Activated CD4-positive, alpha-beta T cell treated with anti-CD3 and anti-CD28 coated beads, Interleukin-2, Interleukin-6, amounts not matched to agents 100 ng/mL and 50 ng/mL, durations not matched to agents 16 hours and 8 hours (primary cell): ENCODE measurements at regions not wholly inside any gene's neighbourhood (a gene's known extent, or its start where the extent isn't known, plus 50 kb on each side); places are given as distances from the start of the nearest gene placed in this dataset.
"Not testable (repeated sequence)": the region's sequence is repeated elsewhere in the genome, so short reads cannot be mapped to it uniquely, and the experiment has no call there.

Source experiments
- DNase-seq: peaks from one replicate; pipeline ENCODE4 v3.0.0-alpha.2; 2020

DNA sequence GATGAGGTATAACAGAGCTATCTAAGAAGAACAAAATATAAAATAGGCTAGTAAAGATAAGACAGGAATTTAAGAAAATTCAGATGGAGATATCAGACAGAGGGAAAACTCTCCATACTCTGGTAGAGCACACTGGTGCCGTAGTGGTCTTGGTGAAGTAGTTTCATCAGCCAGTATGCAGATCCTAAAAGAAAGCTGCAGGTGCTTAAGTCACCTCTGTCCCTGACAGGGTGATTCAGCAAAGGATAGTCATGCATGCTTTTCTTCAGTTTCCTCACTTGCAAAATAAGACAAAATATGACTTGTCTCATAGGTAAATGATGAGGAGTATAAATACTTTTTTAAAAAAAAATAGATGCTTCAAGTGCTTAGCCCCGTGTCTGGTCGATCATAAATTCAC, 794.9 kb downstream of the TNS3 start:
- DNase-seq: no peak

- no peak for DNase-seq
Measured at GRCh38 chr7:46786221-46786954, 795.5 kb downstream of the TNS3 start.

DNA sequence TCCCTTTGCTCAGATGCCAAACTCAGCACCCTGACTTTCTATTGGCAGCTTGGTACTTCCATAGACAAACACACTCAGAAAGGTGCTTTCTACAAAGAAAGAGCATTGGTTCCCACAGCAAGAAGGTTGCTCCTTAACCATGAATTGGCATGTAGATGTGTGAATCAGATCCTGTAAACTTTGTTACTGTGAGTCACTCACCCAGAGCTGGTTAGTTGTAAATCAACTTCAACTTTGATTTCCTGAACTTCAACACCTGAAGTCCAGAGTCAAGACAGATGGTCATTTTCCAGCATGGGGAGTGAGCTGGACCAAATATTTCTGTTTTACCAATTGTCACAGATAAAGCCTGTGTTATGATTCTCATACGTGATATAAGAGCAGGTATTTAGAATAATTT, 797.2 kb downstream of the TNS3 start:
- no peak for DNase-seq

GRCh38 chr7:46781901-46782439, 799.9 kb downstream of the TNS3 start:
- no peak for DNase-seq

DNA sequence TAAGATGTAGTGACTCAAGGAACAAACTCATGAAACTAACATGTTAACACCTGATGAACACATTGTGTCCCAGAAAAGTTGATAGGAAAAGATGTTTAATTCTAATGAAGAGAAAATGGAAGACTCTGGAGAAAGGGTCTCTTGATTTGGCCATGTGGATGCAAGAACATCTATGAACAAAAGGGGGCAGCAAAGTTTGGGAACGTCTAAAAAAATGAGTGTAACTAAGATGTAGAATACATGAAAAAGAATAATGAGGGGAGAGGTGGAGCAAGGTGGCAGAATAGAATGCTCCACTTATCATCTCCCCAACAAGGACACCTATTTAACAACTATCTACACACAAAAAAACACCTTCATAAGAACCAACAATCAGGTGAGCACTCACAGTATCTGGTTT, 805.1 kb downstream of the TNS3 start:
- no peak for DNase-seq

- no peak for DNase-seq
Measured at GRCh38 chr7:46775776-46776175, 806.1 kb downstream of the TNS3 start.

GRCh38 chr7:46775020-46775419, 806.9 kb downstream of the TNS3 start:
- no peak for DNase-seq

GRCh38 chr7:46774515-46774914, 807.4 kb downstream of the TNS3 start:
- DNase-seq: no peak

DNA sequence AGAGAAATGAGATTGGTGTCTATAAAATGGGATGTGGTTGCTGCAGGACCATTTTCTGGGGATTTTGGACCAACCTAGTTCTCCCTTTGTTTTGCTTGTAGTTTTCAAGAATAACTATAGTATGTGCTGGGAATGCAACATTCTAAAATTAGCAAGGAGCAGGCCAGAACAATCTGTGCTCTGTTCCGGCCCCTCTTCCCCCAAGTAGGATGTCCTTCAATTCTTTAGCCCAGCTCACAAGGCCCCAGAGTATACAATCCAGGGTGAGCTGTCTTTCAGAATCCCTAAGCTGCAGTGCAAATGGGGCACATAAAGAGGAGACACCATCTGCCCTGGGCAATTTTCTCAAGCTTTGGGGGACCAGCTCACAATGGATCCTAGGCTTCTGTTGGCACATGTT, 809.1 kb downstream of the TNS3 start:
- DNase-seq: no peak

- no peak for DNase-seq
Measured at GRCh38 chr7:46767071-46767470, 814.8 kb downstream of the TNS3 start.

GRCh38 chr7:46764100-46764936, 817.6 kb downstream of the TNS3 start:
- no peak for DNase-seq

- no peak for DNase-seq
Measured at GRCh38 chr7:46763344-46763743, 818.6 kb downstream of the TNS3 start.

DNA sequence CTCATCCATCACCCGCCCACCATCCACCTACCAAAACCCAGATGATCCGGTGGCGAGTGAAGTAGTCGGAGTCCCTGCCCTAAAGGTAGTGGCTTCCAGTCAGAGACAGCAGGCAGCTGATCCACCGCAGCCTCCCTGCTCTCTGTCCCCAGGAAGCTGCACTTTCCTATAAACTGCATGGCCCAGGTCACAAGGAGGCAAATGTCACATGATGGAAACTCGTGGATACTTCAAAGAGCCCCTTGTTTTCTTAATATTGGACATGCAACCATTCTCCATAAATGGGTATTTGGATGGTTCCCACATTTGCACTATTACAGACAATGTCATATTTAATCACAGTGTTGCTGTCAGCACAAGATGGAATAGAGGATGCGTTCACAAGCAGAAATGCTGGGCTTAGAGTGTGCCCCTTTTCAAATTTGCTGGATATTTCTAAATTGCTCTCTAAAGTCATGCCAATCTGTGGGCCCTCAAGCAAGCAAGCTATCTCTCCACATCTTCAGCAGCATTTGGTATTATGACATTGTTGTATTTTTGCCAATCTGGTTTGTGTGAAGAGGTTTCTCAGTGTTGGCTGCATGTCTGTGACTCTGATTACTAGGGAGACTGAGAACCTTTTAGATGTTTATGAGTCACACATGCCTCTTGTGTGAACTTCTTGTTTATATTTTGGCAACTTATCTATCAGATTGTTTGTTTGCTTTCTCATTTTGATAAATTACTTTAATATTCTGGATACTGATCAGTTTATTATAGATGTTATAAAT, 822.0 kb downstream of the TNS3 start:
- DNase-seq: no peak

DNA sequence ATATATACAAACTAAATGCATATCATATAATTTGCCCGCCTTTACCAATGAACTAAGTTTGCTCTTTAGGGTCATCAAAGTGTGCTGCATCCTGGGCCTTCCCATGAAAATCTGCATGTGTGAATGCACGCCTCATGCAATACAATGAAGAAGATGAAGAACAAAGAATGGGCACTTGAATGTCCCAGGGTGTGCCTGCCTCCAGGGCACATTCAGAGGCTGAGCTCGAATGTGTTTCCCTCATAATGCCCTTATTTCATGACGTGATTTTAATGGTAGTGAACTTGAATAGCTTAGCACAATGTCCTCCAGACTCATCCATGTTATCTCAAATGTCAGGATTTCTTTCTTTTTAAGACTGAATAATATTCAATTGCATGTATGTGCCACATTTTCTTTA, 824.9 kb downstream of the TNS3 start:
- DNase-seq: no peak

- no peak for DNase-seq
Measured at GRCh38 chr7:46756256-46756655, 825.7 kb downstream of the TNS3 start.

GRCh38 chr7:46755120-46756034, 826.5 kb downstream of the TNS3 start:
- DNase-seq: no peak

DNA sequence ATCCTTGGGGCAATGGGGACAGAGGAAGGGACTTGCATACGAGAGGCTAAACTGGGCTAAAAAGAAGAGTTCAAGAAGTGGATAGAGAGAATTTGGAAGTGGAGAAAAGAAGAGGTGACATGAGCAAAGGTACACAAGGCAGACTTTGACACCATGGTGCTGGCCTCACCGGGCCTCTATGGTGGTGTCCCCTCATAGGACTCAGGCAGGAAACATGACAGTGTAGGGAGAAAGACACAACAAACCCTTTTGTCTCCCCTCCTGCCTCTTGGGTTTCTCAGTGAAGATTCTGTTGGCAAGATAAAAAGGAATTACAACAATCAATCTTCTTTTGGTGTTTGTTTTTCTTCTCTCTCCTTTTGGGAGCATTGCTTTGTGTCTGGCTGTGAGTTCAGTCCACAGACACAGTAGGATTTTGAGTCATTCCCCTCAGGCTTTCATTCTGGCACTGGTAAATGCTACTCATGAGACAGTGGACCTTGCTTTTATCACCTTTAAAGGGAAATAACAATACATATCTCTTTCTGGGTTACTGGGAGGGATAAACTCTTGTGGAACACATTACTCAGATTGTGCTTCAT, 827.7 kb downstream of the TNS3 start:
- no peak for DNase-seq

DNA sequence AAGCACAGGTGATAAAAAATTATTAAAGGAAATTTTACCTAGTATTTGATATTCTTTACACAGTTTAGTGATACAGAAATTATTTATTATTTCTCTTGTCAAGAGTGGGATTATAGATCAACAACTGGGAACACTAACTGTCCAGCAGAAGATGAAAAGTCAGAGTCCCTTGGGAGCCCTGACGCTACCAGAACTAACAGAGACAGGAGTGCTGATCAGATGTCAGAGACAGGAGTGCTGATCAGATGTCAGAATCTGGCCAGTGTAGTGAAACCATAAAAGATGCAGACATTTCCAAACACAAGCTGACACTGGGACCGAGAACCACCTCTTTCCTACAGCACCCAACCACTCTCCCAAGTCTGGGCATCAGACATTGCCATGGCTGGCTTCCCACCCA, 828.2 kb downstream of the TNS3 start:
- DNase-seq: no peak

DNA sequence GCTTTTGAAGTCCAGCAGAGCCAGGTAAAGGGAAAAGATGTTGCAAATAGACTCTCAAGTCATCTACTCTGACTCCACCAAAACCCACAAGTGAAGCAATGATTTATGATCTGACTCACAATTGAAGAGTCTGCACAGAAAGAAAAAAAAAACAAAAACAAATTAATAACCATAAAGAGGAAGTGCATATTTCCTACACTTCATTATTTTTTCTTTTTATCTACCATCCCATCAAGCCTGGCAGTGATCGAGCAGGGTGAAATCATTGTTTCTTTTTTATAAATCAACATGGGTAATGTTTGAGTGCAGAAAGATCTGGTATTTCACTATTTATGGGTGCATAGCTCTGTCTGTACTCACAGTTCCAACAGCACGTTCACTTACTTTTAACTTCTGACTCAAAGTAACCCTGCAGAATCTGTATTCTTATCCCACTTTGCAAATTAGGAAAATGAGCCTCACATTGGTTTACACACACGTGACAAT, 829.0 kb downstream of the TNS3 start:
- DNase-seq: no peak

- DNase-seq: not testable (repeated sequence)
Measured at GRCh38 chr7:46751927-46752723, 829.8 kb downstream of the TNS3 start.

GRCh38 chr7:46751471-46751870, 830.4 kb upstream of the IGFBP3 start:
- DNase-seq: no peak
